HepG2 (cell line): ENCODE measurements at regions not wholly inside any gene's neighbourhood (a gene's known extent, or its start where the extent isn't known, plus 50 kb on each side); places are given as distances from the start of the nearest gene placed in this dataset.

Experiments used
- ATAC-seq: fragments of 200-7000 bp; cut with Tn5 transposase; 3 replicates; pipeline ENCODE4 v1.9.1; 2020; ENCODE audit warnings: mild to moderate bottlenecking, moderate library complexity
- BruUV-seq: library from RNA; stranded (reverse); fragments of 400-500 nt; replicated peaks from 2 replicates; lab custom pipeline; 2021; lab: Mats Ljungman, UMichigan
- CTCF ChIA-PET: fragments of 300-600 bp; formaldehyde crosslinking; extraction: SDS; loops from one replicate; lab custom pipeline; 2021; ENCODE audit warnings: low total read pairs, inconsistent platforms, low intra/inter-chr PET ratio; lab: Yijun Ruan, JAX
- POLR2A ChIA-PET: fragments of 350-600 bp; sonication (Branson Sonifier 250); formaldehyde crosslinking; loops from one replicate; lab custom pipeline; 2020; ENCODE audit warnings: antibody characterized with exemption, inconsistent platforms; lab: Yijun Ruan, JAX
- DNase-seq: peaks from one replicate; pipeline ENCODE4 v3.0.0-alpha.2; 2015; ENCODE audit warnings: low spot score
- FAIRE-seq: peaks from 3 replicates; lab custom pipeline; 2011; peaks lifted over from hg19 to GRCh38; lab: Jason Lieb, UNC
- H2AFZ ChIP-seq: one replicate; pipeline ENCODE4 v1.6.1; 2011; ENCODE audit warnings: low read length, inconsistent platforms
- H3K27ac ChIP-seq: fragments of 300-600 bp; 3 replicates; pipeline ENCODE4 v1.8.0; 2011; ENCODE audit warnings: mixed run types, mild to moderate bottlenecking, mixed read lengths, low read length, inconsistent platforms; ENCODE audit not compliant: insufficient read depth; ENCODE audit errors: extremely low read length
- H3K27me3 ChIP-seq, 2 experiments: fragments of 200-600 bp in 1 of 2; 2 replicates in 1 of 2; 3 replicates in 1 of 2; pipeline versions ENCODE4 v1.6.0 to v1.8.0; 2011; ENCODE audit warnings: low read length in 2 of 2, mild to moderate bottlenecking in 2 of 2, moderate library complexity in 2 of 2, inconsistent platforms in 1 of 2; ENCODE audit not compliant: insufficient read depth in 2 of 2, control insufficient read depth in 1 of 2
- H3K36me3 ChIP-seq, 2 experiments: fragments of 200-600 bp in 1 of 2; replicated peaks in 1 of 2; 2 replicates in 1 of 2; 3 replicates in 1 of 2; pipeline versions ENCODE4 v1.5.1 to v1.8.0; 2011; ENCODE audit warnings: low read length in 2 of 2, inconsistent platforms in 1 of 2; ENCODE audit not compliant: insufficient read depth in 2 of 2, control insufficient read depth in 1 of 2
- H3K4me1 ChIP-seq: 2 replicates; pipeline ENCODE4 v1.5.1; 2012; ENCODE audit warnings: low read length, inconsistent platforms; ENCODE audit not compliant: insufficient read depth
- H3K4me2 ChIP-seq: 2 replicates; pipeline ENCODE4 v1.6.0; 2011; ENCODE audit warnings: low read depth, low read length, inconsistent platforms
- H3K4me3 ChIP-seq, 3 experiments: fragments of 200-600 bp in 1 of 3; sonication (generic), shearing (Covaris generic) in 1 of 3; replicated peaks in 1 of 3; 2 replicates each; pipeline ENCODE4 v1.5.1; 2011 to 2016; ENCODE audit warnings: low read length in 3 of 3, inconsistent platforms in 2 of 3, low read depth in 2 of 3, mild to moderate bottlenecking in 2 of 3, control low read depth in 1 of 3, mixed read lengths in 1 of 3; ENCODE audit not compliant: insufficient read depth in 1 of 3
- H3K79me2 ChIP-seq: one replicate; pipeline ENCODE4 v1.6.1; 2011; ENCODE audit warnings: low read length, inconsistent platforms; ENCODE audit not compliant: insufficient read depth
- H3K9ac ChIP-seq: 2 replicates; pipeline ENCODE4 v1.6.0; 2011; ENCODE audit warnings: mild to moderate bottlenecking, low read depth, low read length, inconsistent platforms; ENCODE audit not compliant: insufficient read depth
- H3K9me3 ChIP-seq: 2 replicates; pipeline ENCODE4 v1.5.1; 2012; ENCODE audit warnings: mild to moderate bottlenecking, low read length
- H4K20me1 ChIP-seq: 2 replicates; pipeline ENCODE4 v1.6.0; 2011; ENCODE audit warnings: inconsistent platforms, mild to moderate bottlenecking, low read length, moderate library complexity; ENCODE audit not compliant: insufficient read depth
- HOXA9 ChIP-seq: sonication (generic); formaldehyde crosslinking; IDR thresholded peaks from 2 replicates; pipeline ENCODE4 v1.8.1; 2022; ENCODE audit warnings: missing genetic modification reagents, mild to moderate bottlenecking, moderate library complexity, borderline replicate concordance
- RFX1 ChIP-seq: fragments of 450-650 bp; IDR thresholded peaks from 2 replicates; pipeline ENCODE4 v1.6.1; 2017
- TCF7L2 ChIP-seq: IDR thresholded peaks from 2 replicates; pipeline ENCODE4 v1.6.1; 2011; ENCODE audit warnings: mild to moderate bottlenecking, low read depth, low read length, moderate library complexity
- TMF1 ChIP-seq: sonication (generic); formaldehyde crosslinking; IDR thresholded peaks from 2 replicates; pipeline ENCODE4 v1.8.1; 2022; ENCODE audit warnings: low read depth, missing genetic modification reagents
- ZNF205 ChIP-seq: IDR thresholded peaks from 2 replicates; pipeline ENCODE4 v1.6.1; 2018; ENCODE audit warnings: missing biosample characterization, missing genetic modification reagents
- ZNF713 ChIP-seq: sonication (generic); formaldehyde crosslinking; IDR thresholded peaks from 2 replicates; pipeline ENCODE4 v1.4.0; 2020; ENCODE audit warnings: mild to moderate bottlenecking, missing genetic modification reagents
- WGBS: methylation state at CpG from one replicate; pipeline ENCODE4 v1.1.6; 2017; ENCODE audit warnings: low lambda C conversion rate; 5-methylcytosine and 5-hydroxymethylcytosine counted together
- in situ Hi-C: cut with HindIII; loops from 2 replicates; pipeline ENCODE4 v1.10.0; 2017; ENCODE audit warnings: low pct_unique_long_range_greater_than_20kb; ENCODE audit not compliant: extremely low pct_ligation_motif_present
- intact Hi-C: fragments of 100-400 bp; cut with micrococcal nuclease; formaldehyde crosslinking; loops from one replicate; pipeline ENCODE4 v1.10.0; 2022; ENCODE audit not compliant: unreplicated experiment
- TF ChIP-seq, protein P1 (sequence below): sonication (generic); formaldehyde crosslinking; IDR thresholded peaks from 2 replicates; pipeline ENCODE4 v1.4.0; 2020; ENCODE audit warnings: missing genetic modification reagents
- TF ChIP-seq, protein P2 (sequence below): sonication (generic); IDR thresholded peaks from 2 replicates; pipeline ENCODE4 v1.6.1; 2016; ENCODE audit warnings: low read depth, borderline replicate concordance
- TF ChIP-seq, protein P3 (sequence below): sonication (generic); formaldehyde crosslinking; IDR thresholded peaks from 2 replicates; pipeline ENCODE4 v1.5.0; 2020; ENCODE audit warnings: missing genetic modification reagents
- TF ChIP-seq, protein P4 (sequence below): sonication (generic); formaldehyde crosslinking; IDR thresholded peaks from 2 replicates; pipeline ENCODE4 v1.4.0; 2020; ENCODE audit warnings: mild to moderate bottlenecking, missing genetic modification reagents

DNA sequence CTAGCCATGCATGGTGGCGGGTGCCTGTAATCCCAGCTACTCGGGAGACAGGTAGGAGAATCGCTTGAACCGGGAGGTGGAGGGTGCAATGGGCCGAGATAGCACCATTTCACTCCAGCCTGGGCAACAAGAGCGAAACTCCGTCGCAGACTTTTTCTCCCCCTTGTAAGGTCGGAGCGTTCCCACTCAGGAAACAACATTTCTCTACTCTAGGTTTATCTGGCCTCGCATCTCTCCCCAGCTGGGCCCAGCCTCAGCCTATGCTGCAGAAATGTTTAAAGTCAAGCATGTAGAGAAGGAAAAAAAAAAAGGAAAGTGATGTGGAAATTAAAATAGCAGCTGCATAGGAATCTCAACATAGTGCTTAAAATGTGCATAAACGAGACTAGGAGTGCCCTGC lies 172.3 kb downstream of the TRIM27 start:
- Histone ChIP-seq H2AFZ (no peak overlapping the region), H4K20me1 (no peaks in the 10 kb centered on the region), H3K9ac (no peak overlapping the region), H3K79me2 (no peaks in the 10 kb centered on the region), H3K4me1 (peaks cover 38% of the 10 kb centered on the region), H3K36me3 (no peaks in the 10 kb centered on the region), H3K27ac (no peak overlapping the region), H3K9me3 (no peaks in the 10 kb centered on the region), H3K4me2 (peak overlapping the region; percentile 29; the same call in 1 of the 2 replicates), H3K4me3 (no peak overlapping the region), H3K27me3 (peaks cover 0 to 4% of the 10 kb centered on the region in 2 experiments; a peak in 1 of 5 replicates)
- DNase-seq: no peak
- ChIA-PET CTCF (no interaction called here), POLR2A (no interaction called here)
- in situ Hi-C loops (no loop called here), intact Hi-C loops (no loop called here)
- no peak for ATAC-seq
- BruUV-seq: no TSS peak
- FAIRE-seq: no peak
- WGBS: 29% methylated on average over 12 of the region's 12 CpGs
- TF ChIP-seq, protein P1, sequence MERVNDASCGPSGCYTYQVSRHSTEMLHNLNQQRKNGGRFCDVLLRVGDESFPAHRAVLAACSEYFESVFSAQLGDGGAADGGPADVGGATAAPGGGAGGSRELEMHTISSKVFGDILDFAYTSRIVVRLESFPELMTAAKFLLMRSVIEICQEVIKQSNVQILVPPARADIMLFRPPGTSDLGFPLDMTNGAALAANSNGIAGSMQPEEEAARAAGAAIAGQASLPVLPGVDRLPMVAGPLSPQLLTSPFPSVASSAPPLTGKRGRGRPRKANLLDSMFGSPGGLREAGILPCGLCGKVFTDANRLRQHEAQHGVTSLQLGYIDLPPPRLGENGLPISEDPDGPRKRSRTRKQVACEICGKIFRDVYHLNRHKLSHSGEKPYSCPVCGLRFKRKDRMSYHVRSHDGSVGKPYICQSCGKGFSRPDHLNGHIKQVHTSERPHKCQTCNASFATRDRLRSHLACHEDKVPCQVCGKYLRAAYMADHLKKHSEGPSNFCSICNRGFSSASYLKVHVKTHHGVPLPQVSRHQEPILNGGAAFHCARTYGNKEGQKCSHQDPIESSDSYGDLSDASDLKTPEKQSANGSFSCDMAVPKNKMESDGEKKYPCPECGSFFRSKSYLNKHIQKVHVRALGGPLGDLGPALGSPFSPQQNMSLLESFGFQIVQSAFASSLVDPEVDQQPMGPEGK: no peak
- TF ChIP-seq RFX1 (no peak), TCF7L2 (no peak), ZNF205 (no peak), TMF1 (no peak), HOXA9 (CRISPR knock-in tag) (no peak), ZNF713 (CRISPR knock-in tag) (no peak)
- TF ChIP-seq, protein P2, sequence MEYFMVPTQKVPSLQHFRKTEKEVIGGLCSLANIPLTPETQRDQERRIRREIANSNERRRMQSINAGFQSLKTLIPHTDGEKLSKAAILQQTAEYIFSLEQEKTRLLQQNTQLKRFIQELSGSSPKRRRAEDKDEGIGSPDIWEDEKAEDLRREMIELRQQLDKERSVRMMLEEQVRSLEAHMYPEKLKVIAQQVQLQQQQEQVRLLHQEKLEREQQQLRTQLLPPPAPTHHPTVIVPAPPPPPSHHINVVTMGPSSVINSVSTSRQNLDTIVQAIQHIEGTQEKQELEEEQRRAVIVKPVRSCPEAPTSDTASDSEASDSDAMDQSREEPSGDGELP: no peak
- TF ChIP-seq, protein P3, sequence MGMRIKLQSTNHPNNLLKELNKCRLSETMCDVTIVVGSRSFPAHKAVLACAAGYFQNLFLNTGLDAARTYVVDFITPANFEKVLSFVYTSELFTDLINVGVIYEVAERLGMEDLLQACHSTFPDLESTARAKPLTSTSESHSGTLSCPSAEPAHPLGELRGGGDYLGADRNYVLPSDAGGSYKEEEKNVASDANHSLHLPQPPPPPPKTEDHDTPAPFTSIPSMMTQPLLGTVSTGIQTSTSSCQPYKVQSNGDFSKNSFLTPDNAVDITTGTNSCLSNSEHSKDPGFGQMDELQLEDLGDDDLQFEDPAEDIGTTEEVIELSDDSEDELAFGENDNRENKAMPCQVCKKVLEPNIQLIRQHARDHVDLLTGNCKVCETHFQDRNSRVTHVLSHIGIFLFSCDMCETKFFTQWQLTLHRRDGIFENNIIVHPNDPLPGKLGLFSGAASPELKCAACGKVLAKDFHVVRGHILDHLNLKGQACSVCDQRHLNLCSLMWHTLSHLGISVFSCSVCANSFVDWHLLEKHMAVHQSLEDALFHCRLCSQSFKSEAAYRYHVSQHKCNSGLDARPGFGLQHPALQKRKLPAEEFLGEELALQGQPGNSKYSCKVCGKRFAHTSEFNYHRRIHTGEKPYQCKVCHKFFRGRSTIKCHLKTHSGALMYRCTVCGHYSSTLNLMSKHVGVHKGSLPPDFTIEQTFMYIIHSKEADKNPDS (CRISPR knock-in tag): no peak
- TF ChIP-seq, protein P4, sequence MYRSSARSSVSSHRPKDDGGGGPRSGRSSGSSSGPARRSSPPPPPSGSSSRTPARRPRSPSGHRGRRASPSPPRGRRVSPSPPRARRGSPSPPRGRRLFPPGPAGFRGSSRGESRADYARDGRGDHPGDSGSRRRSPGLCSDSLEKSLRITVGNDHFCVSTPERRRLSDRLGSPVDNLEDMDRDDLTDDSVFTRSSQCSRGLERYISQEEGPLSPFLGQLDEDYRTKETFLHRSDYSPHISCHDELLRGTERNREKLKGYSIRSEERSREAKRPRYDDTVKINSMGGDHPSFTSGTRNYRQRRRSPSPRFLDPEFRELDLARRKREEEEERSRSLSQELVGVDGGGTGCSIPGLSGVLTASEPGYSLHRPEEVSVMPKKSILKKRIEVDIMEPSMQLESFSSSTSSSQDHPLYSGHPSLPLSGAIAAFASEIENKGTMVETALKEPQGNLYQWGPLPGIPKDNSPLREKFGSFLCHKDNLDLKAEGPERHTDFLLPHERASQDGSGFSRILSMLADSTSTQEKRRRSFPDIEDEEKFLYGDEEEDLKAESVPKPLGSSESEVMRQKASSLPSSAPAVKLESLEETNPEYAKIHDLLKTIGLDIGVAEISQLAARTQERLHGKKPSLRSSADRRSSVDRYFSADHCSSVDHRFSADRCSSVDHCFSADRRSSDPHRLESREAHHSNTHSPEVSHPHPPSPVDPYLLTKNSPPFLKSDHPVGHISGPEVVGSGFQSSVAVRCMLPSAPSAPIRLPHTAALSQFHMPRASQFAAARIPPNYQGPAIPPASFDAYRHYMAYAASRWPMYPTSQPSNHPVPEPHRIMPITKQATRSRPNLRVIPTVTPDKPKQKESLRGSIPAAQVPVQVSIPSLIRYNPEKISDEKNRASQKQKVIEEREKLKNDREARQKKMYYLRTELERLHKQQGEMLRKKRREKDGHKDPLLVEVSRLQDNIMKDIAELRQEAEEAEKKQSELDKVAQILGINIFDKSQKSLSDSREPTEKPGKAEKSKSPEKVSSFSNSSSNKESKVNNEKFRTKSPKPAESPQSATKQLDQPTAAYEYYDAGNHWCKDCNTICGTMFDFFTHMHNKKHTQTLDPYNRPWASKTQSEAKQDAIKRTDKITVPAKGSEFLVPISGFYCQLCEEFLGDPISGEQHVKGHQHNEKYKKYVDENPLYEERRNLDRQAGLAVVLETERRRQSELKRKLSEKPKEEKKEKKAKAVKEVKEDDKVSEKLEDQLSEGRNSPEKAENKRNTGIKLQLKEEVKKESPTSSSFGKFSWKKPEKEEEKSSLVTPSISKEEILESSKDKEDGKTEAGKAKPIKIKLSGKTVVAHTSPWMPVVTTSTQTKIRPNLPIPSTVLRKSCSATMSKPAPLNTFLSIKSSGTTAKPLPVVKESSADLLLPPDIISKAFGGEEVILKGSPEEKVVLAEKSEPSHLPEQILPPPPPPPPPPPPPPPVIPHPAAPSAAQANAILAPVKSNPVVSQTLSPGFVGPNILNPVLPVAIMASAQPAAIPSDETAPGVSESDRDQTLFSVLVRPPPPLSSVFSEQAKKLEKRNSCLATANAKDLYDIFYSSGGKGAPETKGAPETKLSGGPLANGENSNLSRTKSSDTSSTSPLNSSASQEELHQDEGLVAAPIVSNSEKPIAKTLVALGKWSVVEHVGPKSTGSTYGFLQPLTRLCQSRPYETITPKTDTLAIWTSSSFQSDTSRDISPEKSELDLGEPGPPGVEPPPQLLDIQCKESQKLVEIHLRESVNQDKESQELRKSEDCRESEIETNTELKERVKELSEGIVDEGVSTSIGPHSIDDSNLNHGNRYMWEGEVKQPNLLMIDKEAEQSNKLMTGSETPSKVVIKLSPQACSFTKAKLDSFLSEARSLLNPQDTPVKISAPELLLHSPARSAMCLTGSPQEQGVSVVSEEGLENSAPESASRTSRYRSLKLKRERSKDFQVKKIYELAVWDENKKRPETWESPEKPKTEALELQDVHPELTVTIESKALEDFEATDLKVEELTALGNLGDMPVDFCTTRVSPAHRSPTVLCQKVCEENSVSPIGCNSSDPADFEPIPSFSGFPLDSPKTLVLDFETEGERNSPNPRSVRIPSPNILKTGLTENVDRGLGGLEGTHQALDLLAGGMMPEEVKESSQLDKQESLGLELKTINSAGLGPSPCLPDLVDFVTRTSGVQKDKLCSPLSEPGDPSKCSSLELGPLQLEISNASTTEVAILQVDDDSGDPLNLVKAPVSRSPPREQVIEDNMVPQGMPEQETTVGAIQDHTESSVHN (CRISPR knock-in tag): no peak
